ENCODE measurements at regions not wholly inside any gene's neighbourhood (a gene's known extent, or its start where the extent isn't known, plus 50 kb on each side); places are given as distances from the start of the nearest gene placed in this dataset.
"Not testable (repeated sequence)": the region's sequence is repeated elsewhere in the genome, so short reads cannot be mapped to it uniquely, and the experiment has no call there.

- no peaks in the 10 kb centered on the region for H3K27me3 ChIP-seq
- H3K36me3 ChIP-seq = no peaks in the 10 kb centered on the region
- ATAC-seq (no peak), FAIRE-seq (no peak), DNase-seq (no peak)
- no peaks in the 10 kb centered on the region for H3K4me1 ChIP-seq
- intact Hi-C loops (cut with DNase I) = no loop called here
- no peak overlapping the region for H3K27ac ChIP-seq
- WGBS, 2 donors = 70 to 73% methylated on average over 8 of the region's 8 CpGs
- no peaks in the 10 kb centered on the region for H3K9me3 ChIP-seq
- TF ChIP-seq CTCF (IDR thresholded peaks at IDR 0.05) = no peak
- H3K4me3 ChIP-seq = no peak overlapping the region
These were observed 207.6 kb upstream of the CDKN2B start for GRCh38 chr9:22216730-22217172.

- Histone ChIP-seq H3K27me3 (no peaks in the 10 kb centered on the region), H3K4me3 (no peak overlapping the region), H3K27ac (no peak overlapping the region), H3K4me1 (no peaks in the 10 kb centered on the region), H3K9me3 (no peaks in the 10 kb centered on the region), H3K36me3 (no peaks in the 10 kb centered on the region)
- FAIRE-seq = no peak
- no peak for TF ChIP-seq CTCF (IDR thresholded peaks at IDR 0.05)
- intact Hi-C loops (cut with DNase I) = no loop called here
- 80 to 85% methylated on average over 2 of the region's 2 CpGs for WGBS, 2 donors
- no peak for DNase-seq
- no peak for ATAC-seq
These were observed 208.1 kb upstream of the CDKN2B start for GRCh38 chr9:22217254-22217653.

GRCh38 chr9:22225856-22226255 lies 216.8 kb upstream of the CDKN2B start:
- H3K4me1 ChIP-seq; H3K9me3 ChIP-seq; H3K27me3 ChIP-seq; ATAC-seq; intact Hi-C loops (cut with DNase I); FAIRE-seq; H3K4me3 ChIP-seq; DNase-seq; H3K27ac ChIP-seq; H3K36me3 ChIP-seq: not testable (repeated sequence)
- 77 to 82% methylated on average over 9 of the region's 9 CpGs for WGBS, 2 donors

- no peak for TF ChIP-seq CTCF (IDR thresholded peaks at IDR 0.05)
- Histone ChIP-seq H3K9me3 (no peaks in the 10 kb centered on the region), H3K36me3 (no peaks in the 10 kb centered on the region), H3K27ac (no peak overlapping the region), H3K4me1 (no peaks in the 10 kb centered on the region), H3K27me3 (no peaks in the 10 kb centered on the region), H3K4me3 (no peak overlapping the region)
- intact Hi-C loops (cut with DNase I) = no loop called here
- no peak for DNase-seq
- peak; percentile 66 for FAIRE-seq
- ATAC-seq = no peak
These were observed 218.6 kb upstream of the DMRTA1 start for GRCh38 chr9:22227986-22228385.

GRCh38 chr9:22228542-22228941 lies 218.1 kb upstream of the DMRTA1 start:
- no peak for ATAC-seq
- WGBS, 2 donors = 19 to 28% methylated on average over 3 of the region's 3 CpGs

More at GRCh38 chr9:22228542-22228941, 218.1 kb upstream of the DMRTA1 start:
- peak in 1 of 4 donors; percentile 10 for TF ChIP-seq CTCF (IDR thresholded peaks at IDR 0.05)
- FAIRE-seq (peak; percentile 23), DNase-seq (no peak)
- Histone ChIP-seq H3K27me3 (no peaks in the 10 kb centered on the region), H3K9me3 (no peaks in the 10 kb centered on the region), H3K36me3 (no peaks in the 10 kb centered on the region), H3K27ac (no peak overlapping the region), H3K4me1 (no peaks in the 10 kb centered on the region), H3K4me3 (no peak overlapping the region)
- intact Hi-C loops (cut with DNase I) = no loop called here
